Fibroblast of lung (primary cell): ENCODE measurements at regions not wholly inside any gene's neighbourhood (a gene's known extent, or its start where the extent isn't known, plus 50 kb on each side); places are given as distances from the start of the nearest gene placed in this dataset.

Source experiments
- DNase-seq, 2 donors: peaks; one replicate each; pipeline versions ENCODE4 v3.0.0 to v3.0.0-alpha.2; 2010; ENCODE audit warnings: low read depth in 2 of 2
- H2AFZ ChIP-seq: 2 replicates; pipeline ENCODE4 v1.5.1; 2012; ENCODE audit warnings: low read length, control low read depth, inconsistent platforms
- H3K27ac ChIP-seq: 2 replicates; pipeline ENCODE4 v1.5.1; 2011; ENCODE audit warnings: low read length, control low read depth; ENCODE audit not compliant: insufficient read depth
- H3K27me3 ChIP-seq: 2 replicates; pipeline ENCODE4 v1.5.1; 2011; ENCODE audit warnings: mild to moderate bottlenecking, low read length; ENCODE audit not compliant: control insufficient read depth, insufficient read depth
- H3K36me3 ChIP-seq: 2 replicates; pipeline ENCODE4 v1.5.1; 2011; ENCODE audit warnings: low read length; ENCODE audit not compliant: control insufficient read depth, insufficient read depth
- H3K4me1 ChIP-seq: 2 replicates; pipeline ENCODE4 v1.5.1; 2011; ENCODE audit warnings: low read length; ENCODE audit not compliant: control insufficient read depth, insufficient read depth; ENCODE audit errors: extremely low read depth
- H3K4me2 ChIP-seq: 2 replicates; pipeline ENCODE4 v1.5.1; 2011; ENCODE audit warnings: low read length, control low read depth; ENCODE audit not compliant: insufficient read depth; ENCODE audit errors: extremely low read depth
- H3K4me3 ChIP-seq, 4 experiments: fragments of 200-600 bp in 1 of 4; sonication (generic) in 1 of 4; replicated peaks in 1 of 4; 2 replicates each; pipeline ENCODE4 v1.5.1; 2011 to 2016; ENCODE audit warnings: low read length in 4 of 4, low read depth in 3 of 4, mild to moderate bottlenecking in 3 of 4, control low read depth in 2 of 4, inconsistent platforms in 1 of 4, mixed read lengths in 1 of 4; ENCODE audit not compliant: insufficient read depth in 1 of 4; ENCODE audit errors: control extremely low read depth in 1 of 4
- H3K79me2 ChIP-seq: 2 replicates; pipeline ENCODE4 v1.5.1; 2012; ENCODE audit warnings: mild to moderate bottlenecking, low read length, inconsistent platforms; ENCODE audit not compliant: control insufficient read depth, insufficient read depth
- H3K9ac ChIP-seq: 2 replicates; pipeline ENCODE4 v1.5.1; 2011; ENCODE audit warnings: mild to moderate bottlenecking, low read length, control low read depth; ENCODE audit not compliant: insufficient read depth
- H3K9me3 ChIP-seq: 2 replicates; pipeline ENCODE4 v1.5.1; 2012; ENCODE audit warnings: low read depth, low read length; ENCODE audit not compliant: control insufficient read depth, insufficient read depth
- H4K20me1 ChIP-seq: 2 replicates; pipeline ENCODE4 v1.5.1; 2011; ENCODE audit warnings: low read length; ENCODE audit not compliant: control insufficient read depth, insufficient read depth; ENCODE audit errors: extremely low read depth
- EZH2 ChIP-seq: IDR thresholded peaks from 2 replicates; pipeline ENCODE4 v1.5.1; 2012; ENCODE audit warnings: low read length, control low read depth, mild to moderate bottlenecking; ENCODE audit errors: missing control alignments
- TF ChIP-seq, protein P1 (sequence below), 2 donors: IDR thresholded peaks in 1 of 2; conservative IDR thresholded peaks in 1 of 2; 1 replicate in 1 of 2; 2 replicates in 1 of 2; pipeline ENCODE4 v1.5.1; 2011 to 2012; ENCODE audit warnings: low read length in 2 of 2, control low read depth in 1 of 2, inconsistent platforms in 1 of 2, low read depth in 1 of 2, mild to moderate bottlenecking in 1 of 2

DNA sequence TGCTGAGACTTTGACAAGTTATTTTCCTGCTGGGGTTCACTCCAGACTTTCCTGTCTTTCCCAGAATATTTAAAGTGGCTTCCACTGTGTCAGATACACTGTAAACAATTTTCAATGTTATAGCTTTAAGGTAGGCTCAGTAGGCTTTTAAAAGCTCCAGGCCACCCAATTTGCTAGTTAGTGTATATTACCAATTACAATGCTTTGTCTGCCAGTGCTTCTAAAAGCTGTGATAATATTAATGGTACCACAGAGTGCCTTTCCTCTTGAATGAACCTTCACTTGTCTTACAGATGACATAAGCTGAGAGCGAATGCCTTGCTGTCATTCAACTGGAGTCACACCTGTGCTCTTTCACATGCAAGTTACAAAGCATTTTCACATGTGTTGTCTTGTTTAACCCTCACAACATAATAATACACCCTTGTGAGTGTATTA is 239.7 kb upstream of the HTR2A start:
- H3K4me3 ChIP-seq: no peak overlapping the region
- no peaks in the 10 kb centered on the region for H3K36me3 ChIP-seq
- no peak overlapping the region for H2AFZ ChIP-seq
- no peak for DNase-seq
- H3K79me2 ChIP-seq: no peaks in the 10 kb centered on the region
- no peak overlapping the region for H3K27ac ChIP-seq
- H3K27me3 ChIP-seq: no peaks in the 10 kb centered on the region
- no peaks in the 10 kb centered on the region for H3K9me3 ChIP-seq
- no peaks in the 10 kb centered on the region for H3K4me1 ChIP-seq
- no peaks in the 10 kb centered on the region for H4K20me1 ChIP-seq
- H3K4me2 ChIP-seq: no peak overlapping the region
- no peak overlapping the region for H3K9ac ChIP-seq
- TF ChIP-seq, protein P1, sequence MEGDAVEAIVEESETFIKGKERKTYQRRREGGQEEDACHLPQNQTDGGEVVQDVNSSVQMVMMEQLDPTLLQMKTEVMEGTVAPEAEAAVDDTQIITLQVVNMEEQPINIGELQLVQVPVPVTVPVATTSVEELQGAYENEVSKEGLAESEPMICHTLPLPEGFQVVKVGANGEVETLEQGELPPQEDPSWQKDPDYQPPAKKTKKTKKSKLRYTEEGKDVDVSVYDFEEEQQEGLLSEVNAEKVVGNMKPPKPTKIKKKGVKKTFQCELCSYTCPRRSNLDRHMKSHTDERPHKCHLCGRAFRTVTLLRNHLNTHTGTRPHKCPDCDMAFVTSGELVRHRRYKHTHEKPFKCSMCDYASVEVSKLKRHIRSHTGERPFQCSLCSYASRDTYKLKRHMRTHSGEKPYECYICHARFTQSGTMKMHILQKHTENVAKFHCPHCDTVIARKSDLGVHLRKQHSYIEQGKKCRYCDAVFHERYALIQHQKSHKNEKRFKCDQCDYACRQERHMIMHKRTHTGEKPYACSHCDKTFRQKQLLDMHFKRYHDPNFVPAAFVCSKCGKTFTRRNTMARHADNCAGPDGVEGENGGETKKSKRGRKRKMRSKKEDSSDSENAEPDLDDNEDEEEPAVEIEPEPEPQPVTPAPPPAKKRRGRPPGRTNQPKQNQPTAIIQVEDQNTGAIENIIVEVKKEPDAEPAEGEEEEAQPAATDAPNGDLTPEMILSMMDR (conservative IDR thresholded peaks at IDR 0.05 in 1 of 2, IDR thresholded peaks at IDR 0.05 in 1 of 2; ENCODE audit: low read depth in 1 of 2, low read length in 2 of 2): no peak
- TF ChIP-seq EZH2: no peak

- H3K4me1 ChIP-seq: no peaks in the 10 kb centered on the region
- H3K4me3 ChIP-seq: no peak overlapping the region
- TF ChIP-seq, protein P1 (conservative IDR thresholded peaks at IDR 0.05 in 1 of 2, IDR thresholded peaks at IDR 0.05 in 1 of 2; ENCODE audit: low read depth in 1 of 2, low read length in 2 of 2): no peak
- no peak for TF ChIP-seq EZH2
- H3K27ac ChIP-seq: no peak overlapping the region
- H3K27me3 ChIP-seq: no peaks in the 10 kb centered on the region
- H3K9ac ChIP-seq: no peak overlapping the region
- DNase-seq: no peak
- no peak overlapping the region for H3K4me2 ChIP-seq
- no peaks in the 10 kb centered on the region for H4K20me1 ChIP-seq
- no peaks in the 10 kb centered on the region for H3K9me3 ChIP-seq
- H2AFZ ChIP-seq: no peak overlapping the region
- no peaks in the 10 kb centered on the region for H3K36me3 ChIP-seq
- no peaks in the 10 kb centered on the region for H3K79me2 ChIP-seq
These were observed 239.1 kb upstream of the HTR2A start for GRCh38 chr13:47135800-47136503.

GRCh38 chr13:47134939-47135489 is 238.2 kb upstream of the HTR2A start:
- H3K4me1 ChIP-seq: no peaks in the 10 kb centered on the region
- H3K36me3 ChIP-seq: no peaks in the 10 kb centered on the region
- DNase-seq: no peak
- no peak overlapping the region for H3K27ac ChIP-seq
- H4K20me1 ChIP-seq: no peaks in the 10 kb centered on the region
- H2AFZ ChIP-seq: no peak overlapping the region
- H3K27me3 ChIP-seq: no peaks in the 10 kb centered on the region
- no peak overlapping the region for H3K4me2 ChIP-seq
- H3K4me3 ChIP-seq: no peak overlapping the region
- no peaks in the 10 kb centered on the region for H3K79me2 ChIP-seq
- TF ChIP-seq, protein P1 (conservative IDR thresholded peaks at IDR 0.05 in 1 of 2, IDR thresholded peaks at IDR 0.05 in 1 of 2; ENCODE audit: low read depth in 1 of 2, low read length in 2 of 2): no peak
- TF ChIP-seq EZH2: no peak
- no peak overlapping the region for H3K9ac ChIP-seq
- no peaks in the 10 kb centered on the region for H3K9me3 ChIP-seq
